ENCODE measurements at regions not wholly inside any gene's neighbourhood (a gene's known extent, or its start where the extent isn't known, plus 50 kb on each side); places are given as distances from the start of the nearest gene placed in this dataset.
A peak's percentile ranks its signal among the peaks of the same experiment; 100 is the strongest.

- no peaks in the 10 kb centered on the region for H3K23me2 ChIP-seq (ENCODE audit: low read depth, low read length)
- no peak overlapping the region for H2BK15ac ChIP-seq (ENCODE audit: low read length)
- H3K4ac ChIP-seq (replicated peaks; ENCODE audit: insufficient read length, low read depth, low read length): no peak overlapping the region
- H2BK5ac ChIP-seq (ENCODE audit: low read depth, low read length): no peak overlapping the region
- no peak overlapping the region for H3K18ac ChIP-seq (ENCODE audit: extremely low read depth, low read length)
- H3K4me1 ChIP-seq (replicated peaks in 1 of 4; ENCODE audit: control insufficient read depth in 3 of 4, insufficient read depth in 4 of 4, low read length in 3 of 4): peaks cover 0 to 2% (median 0%) of the 10 kb centered on the region in 4 experiments; a peak in 1 of 7 replicates
- CTCF ChIA-PET (ENCODE audit: partially characterized antibody): no interaction called here
- 0% methylated on average over 1 of the region's 1 CpG; no CpG with 5 or more reads in 1 of the 2 experiments for WGBS, 2 experiments (ENCODE audit: extremely low coverage in 1 of 2, insufficient coverage in 1 of 2, insufficient read length in 1 of 2, insufficient replicate concordance in 2 of 2, low coverage in 1 of 2, low lambda C conversion rate in 2 of 2, missing lambda C conversion rate in 1 of 2)
- no peak overlapping the region for H2BK120ac ChIP-seq (replicated peaks; ENCODE audit: low read depth, low read length)
- H3K23ac ChIP-seq (ENCODE audit: insufficient read length): no peak overlapping the region
- no peaks in the 10 kb centered on the region for H4K20me1 ChIP-seq (replicated peaks in 1 of 2; ENCODE audit: control insufficient read depth in 1 of 2, insufficient read depth in 2 of 2, low read length in 2 of 2)
- no peaks in the 10 kb centered on the region for H3K79me2 ChIP-seq (ENCODE audit: control insufficient read depth in 1 of 2, insufficient read depth in 2 of 2, low read length in 2 of 2)
- H3K56ac ChIP-seq (replicated peaks; ENCODE audit: insufficient read length, low read depth, low read length): no peak overlapping the region
- H3K9ac ChIP-seq (replicated peaks in 1 of 4; ENCODE audit: extremely low read depth in 1 of 4, low read depth in 3 of 4, low read length in 3 of 4): no peak overlapping the region
- H3K79me1 ChIP-seq (ENCODE audit: low read depth, low read length): no peaks in the 10 kb centered on the region
- no peak overlapping the region for H3K4me3 ChIP-seq (ENCODE audit: extremely low read depth in 1 of 4, insufficient read depth in 2 of 4, low read depth in 3 of 4, low read length in 4 of 4)
- H2BK20ac ChIP-seq (ENCODE audit: low read length): no peak overlapping the region
- peak; percentile 81 for TF ChIP-seq E2F6 (IDR thresholded peaks at IDR 0.05)
- TF ChIP-seq MAFK (IDR thresholded peaks at IDR 0.05; ENCODE audit: low read depth, low read length): no peak
- TF ChIP-seq SAP30 (IDR thresholded peaks at IDR 0.05; ENCODE audit: insufficient read depth, insufficient replicate concordance, low read length): no peak
- peak; percentile 34 to 54 (median 41) for TF ChIP-seq CTCF (IDR thresholded peaks at IDR 0.05; ENCODE audit: control extremely low read depth in 1 of 3, insufficient read depth in 1 of 3, low read depth in 1 of 3, low read length in 3 of 3)
- TF ChIP-seq USF2 (IDR thresholded peaks at IDR 0.05; ENCODE audit: low read length): no peak
- peak; percentile 64 to 69 for TF ChIP-seq RAD21 (IDR thresholded peaks at IDR 0.05 in 1 of 2, conservative IDR thresholded peaks at IDR 0.05 in 1 of 2; ENCODE audit: low read depth in 2 of 2, low read length in 2 of 2)
- no peak overlapping the region for H2BK12ac ChIP-seq (ENCODE audit: low read depth, low read length)
- DNase-seq (ENCODE audit: low read depth in 1 of 2, low spot score in 2 of 2) (no peak), FAIRE-seq (no peak)
- no peak overlapping the region for H4K8ac ChIP-seq (ENCODE audit: extremely low read depth, insufficient read depth, low read length)
- no peak overlapping the region for H4K5ac ChIP-seq (ENCODE audit: insufficient read length, low read depth, low read length)
- H3K27ac ChIP-seq (ENCODE audit: low read depth, low read length): no peak overlapping the region
- H3K36me3 ChIP-seq (ENCODE audit: control insufficient read depth in 2 of 4, insufficient read depth in 4 of 4, low read length in 3 of 4): no peaks in the 10 kb centered on the region
- no peak overlapping the region for H4K91ac ChIP-seq (replicated peaks; ENCODE audit: insufficient read length, low read length)
- H2AFZ ChIP-seq (ENCODE audit: low read length): no peak overlapping the region
- H3K14ac ChIP-seq (ENCODE audit: insufficient read length): no peak overlapping the region
- POLR2A ChIA-PET (ENCODE audit: partially characterized antibody): no interaction called here
- H3K9me3 ChIP-seq (ENCODE audit: insufficient read depth in 2 of 2, low read depth in 1 of 2, low read length in 1 of 2): no peaks in the 10 kb centered on the region
- H3K4me2 ChIP-seq (ENCODE audit: insufficient read depth in 1 of 2, low read depth in 2 of 2, low read length in 2 of 2): no peak overlapping the region
- H2AK5ac ChIP-seq (ENCODE audit: low read depth, low read length): no peak overlapping the region
- H3K27me3 ChIP-seq (replicated peaks in 1 of 4; ENCODE audit: control insufficient read depth in 3 of 4, extremely low read depth in 1 of 4, insufficient read depth in 3 of 4, low read length in 3 of 4): no peaks in the 10 kb centered on the region
Measured at GRCh38 chr6:98586163-98586562, 248.2 kb upstream of the POU3F2 start.
